OCI-LY1 (cell line): ENCODE measurements at regions not wholly inside any gene's neighbourhood (a gene's known extent, or its start where the extent isn't known, plus 50 kb on each side); places are given as distances from the start of the nearest gene placed in this dataset.

ENCODE experiments used
- EZH2 ChIP-seq: fragments of 200-600 bp; sonication (generic), shearing (Covaris generic); IDR thresholded peaks from 2 replicates; pipeline ENCODE4 v1.8.0; 2017; ENCODE audit warnings: borderline replicate concordance, mixed run types, mild to moderate bottlenecking, antibody characterized with exemption, low read length, moderate library complexity, mixed read lengths
- TF ChIP-seq, protein P1 (sequence below): fragments of 200-600 bp; sonication (generic), shearing (Covaris generic); IDR thresholded peaks from 2 replicates; pipeline ENCODE4 v1.5.1; 2017; ENCODE audit warnings: mild to moderate bottlenecking, antibody characterized with exemption, low read length, moderate library complexity, mixed read lengths

GRCh38 chr2:599601-600000 is 77.6 kb downstream of the TMEM18 start:
- TF ChIP-seq, protein P1, sequence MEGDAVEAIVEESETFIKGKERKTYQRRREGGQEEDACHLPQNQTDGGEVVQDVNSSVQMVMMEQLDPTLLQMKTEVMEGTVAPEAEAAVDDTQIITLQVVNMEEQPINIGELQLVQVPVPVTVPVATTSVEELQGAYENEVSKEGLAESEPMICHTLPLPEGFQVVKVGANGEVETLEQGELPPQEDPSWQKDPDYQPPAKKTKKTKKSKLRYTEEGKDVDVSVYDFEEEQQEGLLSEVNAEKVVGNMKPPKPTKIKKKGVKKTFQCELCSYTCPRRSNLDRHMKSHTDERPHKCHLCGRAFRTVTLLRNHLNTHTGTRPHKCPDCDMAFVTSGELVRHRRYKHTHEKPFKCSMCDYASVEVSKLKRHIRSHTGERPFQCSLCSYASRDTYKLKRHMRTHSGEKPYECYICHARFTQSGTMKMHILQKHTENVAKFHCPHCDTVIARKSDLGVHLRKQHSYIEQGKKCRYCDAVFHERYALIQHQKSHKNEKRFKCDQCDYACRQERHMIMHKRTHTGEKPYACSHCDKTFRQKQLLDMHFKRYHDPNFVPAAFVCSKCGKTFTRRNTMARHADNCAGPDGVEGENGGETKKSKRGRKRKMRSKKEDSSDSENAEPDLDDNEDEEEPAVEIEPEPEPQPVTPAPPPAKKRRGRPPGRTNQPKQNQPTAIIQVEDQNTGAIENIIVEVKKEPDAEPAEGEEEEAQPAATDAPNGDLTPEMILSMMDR = no peak
- TF ChIP-seq EZH2 = no peak
